ENCODE measurements at regions not wholly inside any gene's neighbourhood (a gene's known extent, or its start where the extent isn't known, plus 50 kb on each side); places are given as distances from the start of the nearest gene placed in this dataset.

DNA sequence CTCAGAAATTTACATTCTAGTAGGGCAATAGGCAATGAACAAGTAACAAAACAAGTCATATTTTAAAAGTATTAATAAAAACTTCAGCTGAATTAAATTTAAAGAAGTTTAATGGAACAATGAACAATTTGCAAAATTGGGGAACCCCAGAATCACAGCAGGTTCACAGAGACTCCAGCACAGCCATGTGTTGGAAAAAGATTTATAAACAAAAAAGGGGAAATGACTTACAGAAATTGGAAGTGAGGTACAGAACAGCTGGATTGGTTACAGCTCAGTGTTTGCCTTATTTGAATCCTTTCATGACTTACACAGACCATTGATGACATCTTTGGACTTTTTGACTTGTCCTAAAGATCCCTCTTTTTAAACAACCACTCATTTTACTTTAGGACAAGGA, 179.9 kb upstream of the SCN7A start:
- no peak overlapping the region for H3K4me2 ChIP-seq (ENCODE audit: control insufficient read depth, extremely low read depth, insufficient read depth, low read depth, low read length)
- dilution Hi-C loops (cut with MboI; ENCODE audit: extremely low pct_ligation_motif_present, low sequenced_read_pairs), result no loop called here

GRCh38 chr2:166671801-166672200, 177.8 kb upstream of the SCN7A start:
- Histone ChIP-seq H3K9me1 (ENCODE audit: control insufficient read depth, extremely low read depth, insufficient read depth, low read length) (no peaks in the 10 kb centered on the region), H3K27me3 (ENCODE audit: control insufficient read depth, extremely low read depth, insufficient read depth, low read length) (no peaks in the 10 kb centered on the region), H3K4me3 (ENCODE audit: control insufficient read depth in 2 of 3, extremely low read depth in 1 of 3, insufficient read depth in 2 of 3, low read depth in 1 of 3, low read length in 3 of 3) (no peak overlapping the region), H3K27ac (ENCODE audit: control insufficient read depth, insufficient read depth, low read length) (no peak overlapping the region), H4K20me1 (ENCODE audit: control insufficient read depth, extremely low read depth, insufficient read depth, low read length) (no peaks in the 10 kb centered on the region), H3K9ac (ENCODE audit: control insufficient read depth, extremely low read depth, insufficient read depth, low read length) (no peak overlapping the region), H3K79me2 (ENCODE audit: control insufficient read depth, insufficient read depth, low read length) (no peaks in the 10 kb centered on the region), H3K9me3 (ENCODE audit: control insufficient read depth, low read depth, low read length) (no peaks in the 10 kb centered on the region), H2AFZ (ENCODE audit: control insufficient read depth, low read length) (no peak overlapping the region), H3K36me3 (ENCODE audit: control insufficient read depth in 2 of 2, extremely low read depth in 1 of 2, insufficient read depth in 2 of 2, low read length in 2 of 2) (no peaks in the 10 kb centered on the region), H3K4me1 (ENCODE audit: control insufficient read depth, extremely low read depth, insufficient read depth, low read length) (no peaks in the 10 kb centered on the region), H3K4me2 (ENCODE audit: control insufficient read depth, extremely low read depth, insufficient read depth, low read depth, low read length) (no peak overlapping the region)
- FAIRE-seq (no peak), DNase-seq (ENCODE audit: low read depth, low spot score) (no peak)
- dilution Hi-C loops (cut with MboI; ENCODE audit: extremely low pct_ligation_motif_present, low sequenced_read_pairs), result no loop called here
- TF ChIP-seq CTCF (optimal IDR thresholded peaks at IDR 0.05 in 1 of 3, IDR thresholded peaks at IDR 0.05 in 1 of 3, conservative IDR thresholded peaks at IDR 0.05 in 1 of 3; ENCODE audit: extremely low read depth in 1 of 3, insufficient read depth in 2 of 3, low read length in 3 of 3) (no peak), EZH2 (IDR thresholded peaks at IDR 0.05; ENCODE audit: low read length) (no peak)

More for the DNA sequence above, 179.9 kb upstream of the SCN7A start:
- Histone ChIP-seq H3K9me1 (ENCODE audit: control insufficient read depth, extremely low read depth, insufficient read depth, low read length) (no peaks in the 10 kb centered on the region), H3K36me3 (ENCODE audit: control insufficient read depth in 2 of 2, extremely low read depth in 1 of 2, insufficient read depth in 2 of 2, low read length in 2 of 2) (no peaks in the 10 kb centered on the region), H4K20me1 (ENCODE audit: control insufficient read depth, extremely low read depth, insufficient read depth, low read length) (no peaks in the 10 kb centered on the region), H3K9ac (ENCODE audit: control insufficient read depth, extremely low read depth, insufficient read depth, low read length) (no peak overlapping the region), H3K27ac (ENCODE audit: control insufficient read depth, insufficient read depth, low read length) (no peak overlapping the region), H2AFZ (ENCODE audit: control insufficient read depth, low read length) (no peak overlapping the region), H3K4me1 (ENCODE audit: control insufficient read depth, extremely low read depth, insufficient read depth, low read length) (no peaks in the 10 kb centered on the region), H3K27me3 (ENCODE audit: control insufficient read depth, extremely low read depth, insufficient read depth, low read length) (no peaks in the 10 kb centered on the region), H3K79me2 (ENCODE audit: control insufficient read depth, insufficient read depth, low read length) (no peaks in the 10 kb centered on the region), H3K4me3 (ENCODE audit: control insufficient read depth in 2 of 3, extremely low read depth in 1 of 3, insufficient read depth in 2 of 3, low read depth in 1 of 3, low read length in 3 of 3) (no peak overlapping the region), H3K9me3 (ENCODE audit: control insufficient read depth, low read depth, low read length) (no peaks in the 10 kb centered on the region)
- no peak for DNase-seq (ENCODE audit: low read depth, low spot score)
- FAIRE-seq, result no peak
- TF ChIP-seq EZH2 (IDR thresholded peaks at IDR 0.05; ENCODE audit: low read length), result no peak
- TF ChIP-seq CTCF (optimal IDR thresholded peaks at IDR 0.05 in 1 of 3, IDR thresholded peaks at IDR 0.05 in 1 of 3, conservative IDR thresholded peaks at IDR 0.05 in 1 of 3; ENCODE audit: extremely low read depth in 1 of 3, insufficient read depth in 2 of 3, low read length in 3 of 3), result no peak
